OCI-LY1 (cell line): ENCODE measurements at regions not wholly inside any gene's neighbourhood (a gene's known extent, or its start where the extent isn't known, plus 50 kb on each side); places are given as distances from the start of the nearest gene placed in this dataset.

Source experiments
- H2AFZ ChIP-seq: fragments of 200-600 bp; sonication (generic), shearing (Covaris generic); 2 replicates; pipeline ENCODE4 v1.6.0; 2014; ENCODE audit warnings: antibody characterized with exemption, mild to moderate bottlenecking, low read length
- H3F3A ChIP-seq: fragments of 200-600 bp; sonication (generic), shearing (Covaris generic); 2 replicates; pipeline ENCODE4 v1.6.0; 2014; ENCODE audit warnings: mild to moderate bottlenecking, antibody characterized with exemption, low read length, moderate library complexity; ENCODE audit not compliant: insufficient read depth
- H3K27ac ChIP-seq: fragments of 200-600 bp; sonication (generic); 2 replicates; pipeline ENCODE4 v1.5.1; 2014; ENCODE audit warnings: low read length, mixed run types, mild to moderate bottlenecking, low read depth; ENCODE audit not compliant: poor library complexity, severe bottlenecking
- H3K27me3 ChIP-seq: fragments of 200-600 bp; sonication (generic); 2 replicates; pipeline ENCODE4 v1.6.0; 2014; ENCODE audit warnings: antibody characterized with exemption, mild to moderate bottlenecking, low read length, moderate library complexity; ENCODE audit not compliant: insufficient read depth
- H3K36me3 ChIP-seq: fragments of 200-600 bp; sonication (generic); 2 replicates; pipeline ENCODE4 v1.6.1; 2014; ENCODE audit warnings: mild to moderate bottlenecking, antibody characterized with exemption, low read length, moderate library complexity, mixed read lengths; ENCODE audit not compliant: insufficient read depth
- H3K4me1 ChIP-seq: fragments of 200-600 bp; sonication (generic); 2 replicates; pipeline ENCODE4 v1.5.1; 2014; ENCODE audit warnings: mild to moderate bottlenecking, low read length, moderate library complexity; ENCODE audit not compliant: insufficient read depth, severe bottlenecking
- H3K4me2 ChIP-seq: fragments of 200-600 bp; sonication (generic), shearing (Covaris generic); 2 replicates; pipeline ENCODE4 v1.6.1; 2014; ENCODE audit warnings: low read length
- H3K4me3 ChIP-seq: fragments of 200-600 bp; sonication (generic); 2 replicates; pipeline ENCODE4 v1.5.1; 2014; ENCODE audit warnings: low read length, low read depth, mild to moderate bottlenecking, mixed read lengths; ENCODE audit not compliant: poor library complexity, severe bottlenecking
- H3K79me2 ChIP-seq: fragments of 200-600 bp; shearing (Covaris generic); 2 replicates; pipeline ENCODE4 v1.6.1; 2016; ENCODE audit warnings: mixed run types, low read length, mixed read lengths; ENCODE audit not compliant: insufficient read depth
- H3K9ac ChIP-seq: fragments of 200-600 bp; sonication (generic), shearing (Covaris generic); 2 replicates; pipeline ENCODE4 v1.6.1; 2014; ENCODE audit warnings: mild to moderate bottlenecking, low read length, mixed read lengths
- H3K9me2 ChIP-seq: fragments of 200-600 bp; sonication (generic), shearing (Covaris generic); 2 replicates; pipeline ENCODE4 v1.6.1; 2014; ENCODE audit warnings: low read depth, mild to moderate bottlenecking, low read length, mixed read lengths
- H3K9me3 ChIP-seq: fragments of 200-600 bp; shearing (Covaris generic); 2 replicates; pipeline ENCODE4 v1.6.1; 2014; ENCODE audit warnings: low read length, mixed read lengths
- H4K20me1 ChIP-seq: fragments of 200-600 bp; sonication (generic), shearing (Covaris generic); 2 replicates; pipeline ENCODE4 v1.6.0; 2016; ENCODE audit warnings: mild to moderate bottlenecking, low read length; ENCODE audit not compliant: insufficient read depth
- CTCF ChIP-seq: fragments of 200-600 bp; sonication (generic), shearing (Covaris generic); IDR thresholded peaks from 2 replicates; pipeline ENCODE4 v1.5.1; 2017; ENCODE audit warnings: mild to moderate bottlenecking, antibody characterized with exemption, low read length, moderate library complexity, mixed read lengths
- EZH2 ChIP-seq: fragments of 200-600 bp; sonication (generic), shearing (Covaris generic); IDR thresholded peaks from 2 replicates; pipeline ENCODE4 v1.8.0; 2017; ENCODE audit warnings: borderline replicate concordance, mixed run types, mild to moderate bottlenecking, antibody characterized with exemption, low read length, moderate library complexity, mixed read lengths

DNA sequence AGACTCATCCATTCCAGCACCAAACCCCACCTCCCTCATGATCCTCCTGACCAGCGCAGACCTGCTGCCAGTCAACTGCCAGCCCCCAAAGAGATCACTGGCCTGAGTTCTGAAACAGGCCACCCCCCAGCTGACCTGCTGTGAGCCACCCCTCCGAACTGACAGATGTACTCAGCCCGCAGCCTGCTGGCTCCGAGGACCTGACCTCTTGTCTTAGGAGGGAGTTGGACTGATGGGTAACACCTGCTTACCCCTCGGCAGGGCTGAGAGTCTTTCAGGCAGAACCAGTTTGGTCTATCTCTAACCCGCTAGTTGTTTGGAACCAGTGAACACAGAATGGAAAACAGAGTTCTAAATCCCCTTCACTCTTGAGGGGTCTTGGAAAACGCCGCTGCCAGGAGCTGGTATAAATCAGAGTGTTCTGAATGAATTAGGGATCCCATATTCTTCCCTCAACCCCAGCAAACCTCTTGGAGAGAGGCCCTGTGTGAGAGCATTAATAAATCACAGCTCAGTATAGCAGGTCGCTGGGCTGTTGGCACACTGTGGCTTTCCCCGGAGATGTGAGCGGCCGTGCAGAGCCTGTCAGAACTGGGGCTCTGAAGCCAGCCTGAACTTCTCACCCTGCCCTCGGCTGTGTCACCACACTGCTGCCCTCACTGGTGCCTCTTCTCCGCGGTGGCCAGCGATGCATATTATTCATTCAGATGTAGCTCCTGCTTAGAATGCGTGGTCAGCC lies 165.1 kb upstream of the NCAM1 start:
- no peaks in the 10 kb centered on the region for H3K79me2 ChIP-seq
- no peak overlapping the region for H3K4me3 ChIP-seq
- no peaks in the 10 kb centered on the region for H3K27me3 ChIP-seq
- H3F3A ChIP-seq, result no peaks in the 10 kb centered on the region
- H3K4me2 ChIP-seq, result no peak overlapping the region
- no peaks in the 10 kb centered on the region for H3K9me3 ChIP-seq
- no peak for TF ChIP-seq CTCF
- TF ChIP-seq EZH2, result no peak
- H3K4me1 ChIP-seq, result no peaks in the 10 kb centered on the region
- H3K36me3 ChIP-seq, result no peaks in the 10 kb centered on the region
- H3K9me2 ChIP-seq, result no peaks in the 10 kb centered on the region
- H3K27ac ChIP-seq, result no peak overlapping the region
- no peaks in the 10 kb centered on the region for H4K20me1 ChIP-seq
- H2AFZ ChIP-seq, result no peak overlapping the region
- no peak overlapping the region for H3K9ac ChIP-seq

DNA sequence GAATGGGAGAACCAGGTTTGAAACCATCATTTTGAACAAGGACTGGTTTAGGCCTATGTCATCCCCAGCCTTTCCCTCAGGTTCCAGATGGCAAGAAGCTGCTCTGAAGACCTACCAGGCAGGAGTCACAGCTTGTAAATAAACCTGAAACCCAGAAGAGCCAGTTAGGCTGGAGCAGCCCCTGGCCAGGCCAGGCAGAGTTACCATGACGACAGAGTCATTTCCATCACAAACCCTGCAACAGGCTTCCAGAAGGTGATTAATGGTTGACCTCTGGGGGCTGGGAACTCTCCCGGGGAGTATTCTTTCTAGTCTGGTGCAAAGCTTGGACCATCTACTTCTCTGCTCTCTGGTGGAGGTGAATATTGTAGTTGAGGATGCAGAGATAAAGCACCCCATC lies 164.1 kb upstream of the NCAM1 start:
- H3K4me3 ChIP-seq, result no peak overlapping the region

DNA sequence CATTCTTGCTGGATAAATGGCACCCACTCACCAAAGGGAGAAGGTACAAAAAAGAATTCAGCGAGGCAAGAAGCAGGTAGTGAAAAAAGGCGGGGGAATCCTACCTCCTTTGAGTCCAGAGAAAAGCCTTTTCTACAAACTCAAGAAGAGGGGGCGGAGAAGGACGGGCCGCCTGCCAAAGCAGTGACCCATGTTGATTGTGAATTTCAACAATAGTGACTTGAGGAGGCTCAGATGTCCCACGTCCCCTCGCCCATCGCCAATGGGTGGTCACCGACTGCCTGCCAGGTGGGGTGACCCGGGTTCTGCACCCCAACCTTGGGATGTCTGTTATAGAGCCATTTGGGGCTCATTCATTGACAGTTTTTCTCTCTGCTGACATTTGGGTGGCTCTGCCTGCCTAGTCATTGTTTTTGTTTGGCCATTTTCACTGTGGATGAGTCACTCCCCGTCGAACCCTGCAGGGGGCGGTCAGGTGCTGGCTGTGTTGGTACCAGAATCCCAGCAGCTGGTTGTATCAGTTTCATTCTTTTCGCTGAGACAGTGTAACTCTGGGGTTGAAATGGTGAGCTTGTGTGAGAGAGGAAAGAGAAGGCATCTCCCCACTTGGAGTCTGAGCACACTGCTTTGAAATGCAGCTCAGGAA lies 163.4 kb upstream of the NCAM1 start:
- Histone ChIP-seq H3K36me3 (no peaks in the 10 kb centered on the region), H3K9me3 (no peaks in the 10 kb centered on the region), H3K27me3 (no peaks in the 10 kb centered on the region), H3F3A (no peaks in the 10 kb centered on the region), H3K4me2 (peak overlapping the region; percentile 31; the same call in 1 of the 2 replicates), H3K27ac (no peak overlapping the region), H3K4me3 (no peak overlapping the region), H3K9me2 (no peaks in the 10 kb centered on the region), H2AFZ (no peak overlapping the region), H4K20me1 (no peaks in the 10 kb centered on the region), H3K9ac (no peak overlapping the region), H3K79me2 (no peaks in the 10 kb centered on the region), H3K4me1 (no peaks in the 10 kb centered on the region)
- TF ChIP-seq EZH2 (no peak), CTCF (peak; percentile 83)

More for the DNA sequence above, 164.1 kb upstream of the NCAM1 start:
- H3K9me3 ChIP-seq, result no peaks in the 10 kb centered on the region
- TF ChIP-seq EZH2, result no peak
- no peaks in the 10 kb centered on the region for H3K27me3 ChIP-seq
- H3K4me2 ChIP-seq, result no peak overlapping the region
- H3F3A ChIP-seq, result no peaks in the 10 kb centered on the region
- no peaks in the 10 kb centered on the region for H3K9me2 ChIP-seq
- H3K9ac ChIP-seq, result no peak overlapping the region
- H4K20me1 ChIP-seq, result no peaks in the 10 kb centered on the region
- no peak overlapping the region for H3K27ac ChIP-seq
- no peaks in the 10 kb centered on the region for H3K36me3 ChIP-seq
- H3K4me1 ChIP-seq, result no peaks in the 10 kb centered on the region
- H3K79me2 ChIP-seq, result no peaks in the 10 kb centered on the region
- no peak overlapping the region for H2AFZ ChIP-seq
